OCI-LY7 (cell line): ENCODE measurements at regions not wholly inside any gene's neighbourhood (a gene's known extent, or its start where the extent isn't known, plus 50 kb on each side); places are given as distances from the start of the nearest gene placed in this dataset.
A peak's percentile ranks its signal among the peaks of the same experiment; 100 is the strongest.

ENCODE experiments used
- BruUV-seq: library from RNA; stranded (reverse); fragments of 400-500 nt; replicated peaks from 2 replicates; lab custom pipeline; 2021; lab: Mats Ljungman, UMichigan
- CTCF ChIA-PET: fragments of 300-600 bp; sonication (Branson Sonifier 250); formaldehyde crosslinking; loops from one replicate; lab custom pipeline; 2022; ENCODE audit warnings: antibody characterized with exemption; ENCODE audit not compliant: unreplicated experiment; lab: Charles Lee
- POLR2A ChIA-PET: fragments of 300-600 bp; sonication (Branson Sonifier 250); formaldehyde crosslinking; loops from one replicate; lab custom pipeline; 2022; ENCODE audit warnings: antibody characterized with exemption; lab: Charles Lee
- DNase-seq: peaks from one replicate; pipeline ENCODE4 v3.0.0-alpha.2; 2015; ENCODE audit warnings: low spot score
- H2AFZ ChIP-seq: fragments of 200-600 bp; sonication (generic), shearing (Covaris generic); 2 replicates; pipeline ENCODE4 v1.6.1; 2014; ENCODE audit warnings: mild to moderate bottlenecking, antibody characterized with exemption, low read length, moderate library complexity
- H3K27ac ChIP-seq: fragments of 200-600 bp; sonication (generic); 2 replicates; pipeline ENCODE4 v1.5.1; 2014; ENCODE audit warnings: mixed run types, low read depth, mild to moderate bottlenecking, moderate library complexity, low read length, inconsistent platforms; ENCODE audit not compliant: poor library complexity, severe bottlenecking
- H3K36me3 ChIP-seq: fragments of 200-600 bp; sonication (generic); 2 replicates; pipeline ENCODE4 v1.6.1; 2014; ENCODE audit warnings: mild to moderate bottlenecking, antibody characterized with exemption, low read length, moderate library complexity, mixed read lengths; ENCODE audit not compliant: insufficient read depth
- H3K4me1 ChIP-seq: fragments of 200-600 bp; sonication (generic); 2 replicates; pipeline ENCODE4 v1.5.1; 2014; ENCODE audit warnings: mild to moderate bottlenecking, low read length; ENCODE audit not compliant: insufficient read depth, poor library complexity, severe bottlenecking
- H3K4me2 ChIP-seq: fragments of 200-600 bp; sonication (generic); 2 replicates; pipeline ENCODE4 v1.6.1; 2014; ENCODE audit warnings: mild to moderate bottlenecking, low read length
- H3K4me3 ChIP-seq: fragments of 200-600 bp; sonication (generic); 2 replicates; pipeline ENCODE4 v1.5.1; 2014; ENCODE audit warnings: mild to moderate bottlenecking, low read depth, low read length; ENCODE audit not compliant: poor library complexity, severe bottlenecking
- H3K79me2 ChIP-seq: fragments of 200-600 bp; sonication (generic); 2 replicates; pipeline ENCODE4 v1.6.1; 2016; ENCODE audit warnings: low read depth, mild to moderate bottlenecking, low read length, moderate library complexity, mixed read lengths; ENCODE audit not compliant: insufficient read depth
- H3K9me2 ChIP-seq: fragments of 200-600 bp; sonication (generic); 2 replicates; pipeline ENCODE4 v1.6.1; 2016; ENCODE audit warnings: mild to moderate bottlenecking, low read length, mixed read lengths; ENCODE audit not compliant: insufficient read depth
- H3K9me3 ChIP-seq: fragments of 200-600 bp; sonication (generic); 2 replicates; pipeline ENCODE4 v1.6.1; 2014; ENCODE audit warnings: mild to moderate bottlenecking, mixed run types, low read length, mixed read lengths
- H4K20me1 ChIP-seq: fragments of 200-600 bp; sonication (generic); 2 replicates; pipeline ENCODE4 v1.6.1; 2014; ENCODE audit warnings: mild to moderate bottlenecking, antibody characterized with exemption, low read length, moderate library complexity, mixed read lengths; ENCODE audit not compliant: insufficient read depth
- EZH2phosphoT487 ChIP-seq: fragments of 200-600 bp; sonication (generic); IDR thresholded peaks from 2 replicates; pipeline ENCODE4 v1.6.1; 2018; ENCODE audit warnings: low read depth, borderline replicate concordance, mild to moderate bottlenecking, mixed run types, antibody characterized with exemption, low read length, moderate library complexity, mixed read lengths
- intact Hi-C: fragments of 100-400 bp; cut with micrococcal nuclease; formaldehyde crosslinking; loops from one replicate; pipeline ENCODE4 v1.10.0; 2022; ENCODE audit not compliant: unreplicated experiment
- TF ChIP-seq, protein P1 (sequence below): fragments of 200-600 bp; sonication (generic); conservative IDR thresholded peaks from 2 replicates; pipeline ENCODE4 v1.5.1; 2014; ENCODE audit warnings: mild to moderate bottlenecking, antibody characterized with exemption, low read length, moderate library complexity, mixed read lengths

DNA sequence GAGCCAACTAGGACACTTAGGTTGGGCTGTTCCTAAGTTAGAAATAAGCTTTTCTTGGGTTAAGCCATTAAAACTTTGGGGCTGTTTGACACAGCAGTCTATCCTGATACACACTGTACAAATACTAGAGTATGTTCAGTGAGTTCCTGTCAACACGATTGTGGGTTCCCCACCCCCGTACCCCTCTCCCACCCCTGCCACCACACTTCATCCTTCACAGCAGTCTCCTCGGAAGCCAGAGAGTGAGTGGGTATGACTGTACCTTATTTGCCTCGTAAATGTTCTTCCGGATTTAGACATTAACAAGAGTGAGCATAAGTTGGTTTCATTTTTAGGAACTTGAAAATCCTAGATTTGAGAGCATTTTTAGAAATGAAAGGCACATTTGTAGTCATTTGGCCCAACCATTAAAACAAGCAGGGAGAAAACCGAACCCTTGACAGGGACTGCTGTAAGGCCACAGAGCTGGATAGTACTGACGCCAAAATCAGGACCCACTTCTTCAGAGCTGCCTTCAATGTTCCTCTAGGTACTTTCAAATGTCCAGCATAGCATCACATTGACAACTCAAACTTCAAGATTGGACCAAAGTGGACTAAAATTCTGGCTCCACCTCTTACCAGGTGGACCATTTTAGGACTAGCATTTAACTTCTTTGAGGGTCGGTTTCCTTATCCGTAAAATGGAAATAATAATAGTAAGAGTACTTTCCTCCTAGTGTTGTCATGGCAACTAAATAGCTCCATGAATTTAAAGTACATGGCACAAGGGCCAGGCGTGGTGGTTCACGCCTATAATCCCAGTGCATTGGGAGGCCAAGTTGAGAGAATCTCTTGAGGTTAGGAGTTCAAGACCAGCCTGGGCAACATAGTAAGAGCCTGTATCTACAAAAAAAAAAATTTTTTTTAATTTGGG lies 166.3 kb upstream of the SERTAD2 start:
- Histone ChIP-seq H3K79me2 (no peaks in the 10 kb centered on the region), H4K20me1 (no peaks in the 10 kb centered on the region), H2AFZ (peak overlapping the region; percentile 92), H3K9me2 (no peaks in the 10 kb centered on the region), H3K36me3 (no peaks in the 10 kb centered on the region), H3K4me3 (peak overlapping the region; percentile 36), H3K4me2 (peak overlapping the region; percentile 62), H3K27ac (no peak overlapping the region), H3K9me3 (no peaks in the 10 kb centered on the region), H3K4me1 (peaks cover 24% of the 10 kb centered on the region)
- intact Hi-C loops = no loop called here
- TF ChIP-seq EZH2phosphoT487 = no peak
- TF ChIP-seq, protein P1, sequence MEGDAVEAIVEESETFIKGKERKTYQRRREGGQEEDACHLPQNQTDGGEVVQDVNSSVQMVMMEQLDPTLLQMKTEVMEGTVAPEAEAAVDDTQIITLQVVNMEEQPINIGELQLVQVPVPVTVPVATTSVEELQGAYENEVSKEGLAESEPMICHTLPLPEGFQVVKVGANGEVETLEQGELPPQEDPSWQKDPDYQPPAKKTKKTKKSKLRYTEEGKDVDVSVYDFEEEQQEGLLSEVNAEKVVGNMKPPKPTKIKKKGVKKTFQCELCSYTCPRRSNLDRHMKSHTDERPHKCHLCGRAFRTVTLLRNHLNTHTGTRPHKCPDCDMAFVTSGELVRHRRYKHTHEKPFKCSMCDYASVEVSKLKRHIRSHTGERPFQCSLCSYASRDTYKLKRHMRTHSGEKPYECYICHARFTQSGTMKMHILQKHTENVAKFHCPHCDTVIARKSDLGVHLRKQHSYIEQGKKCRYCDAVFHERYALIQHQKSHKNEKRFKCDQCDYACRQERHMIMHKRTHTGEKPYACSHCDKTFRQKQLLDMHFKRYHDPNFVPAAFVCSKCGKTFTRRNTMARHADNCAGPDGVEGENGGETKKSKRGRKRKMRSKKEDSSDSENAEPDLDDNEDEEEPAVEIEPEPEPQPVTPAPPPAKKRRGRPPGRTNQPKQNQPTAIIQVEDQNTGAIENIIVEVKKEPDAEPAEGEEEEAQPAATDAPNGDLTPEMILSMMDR = no peak
- CTCF ChIA-PET = interaction anchor here (0.5 to 1.1 kb wide), 2 partner anchors 166 to 205 kb away, joined by 3 read pairs; partner anchors contain the start of gene SERTAD2
- DNase-seq = peak; percentile 51
- no TSS peak for BruUV-seq
- POLR2A ChIA-PET = interaction anchor here (0.6 to 1.2 kb wide), 6 partner anchors 39 to 456 kb away, joined by 3 to 6 read pairs (median 4); no protein-coding TSS in a partner anchor

DNA sequence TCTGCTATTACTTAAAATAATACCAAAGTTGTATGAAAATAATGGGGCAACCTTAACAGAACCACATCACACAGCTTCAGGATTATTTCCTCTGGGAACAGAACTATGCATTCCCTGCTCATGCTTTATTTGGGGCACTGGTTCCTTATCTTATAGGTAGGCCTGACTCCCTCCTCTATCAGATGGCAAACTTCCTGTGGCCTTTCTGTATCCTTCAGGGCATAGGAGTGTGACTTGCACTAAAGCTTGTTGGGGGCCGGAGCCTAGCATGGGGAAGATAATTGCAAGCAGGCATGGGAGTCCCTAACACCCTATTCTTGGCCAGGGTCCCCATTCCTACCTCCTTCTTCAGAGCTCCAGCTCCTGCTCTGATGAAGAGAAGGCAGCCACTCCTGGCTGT lies 167.2 kb upstream of the SERTAD2 start:
- ChIA-PET CTCF (no interaction called here), POLR2A (interaction anchor here (1.0 to 1.2 kb wide), 3 partner anchors 54 to 177 kb away, joined by 3 to 4 read pairs (median 3); no protein-coding TSS in a partner anchor)
- Histone ChIP-seq H4K20me1 (no peaks in the 10 kb centered on the region), H3K4me3 (no peak overlapping the region), H3K4me1 (peaks cover 32% of the 10 kb centered on the region), H3K79me2 (no peaks in the 10 kb centered on the region), H3K4me2 (no peak overlapping the region), H3K9me2 (no peaks in the 10 kb centered on the region), H3K27ac (no peak overlapping the region), H3K9me3 (no peaks in the 10 kb centered on the region), H3K36me3 (no peaks in the 10 kb centered on the region), H2AFZ (no peak overlapping the region)
- intact Hi-C loops = no loop called here
- no peak for DNase-seq
- TF ChIP-seq EZH2phosphoT487 = no peak
- TF ChIP-seq, protein P1 = no peak
- no TSS peak for BruUV-seq

DNA sequence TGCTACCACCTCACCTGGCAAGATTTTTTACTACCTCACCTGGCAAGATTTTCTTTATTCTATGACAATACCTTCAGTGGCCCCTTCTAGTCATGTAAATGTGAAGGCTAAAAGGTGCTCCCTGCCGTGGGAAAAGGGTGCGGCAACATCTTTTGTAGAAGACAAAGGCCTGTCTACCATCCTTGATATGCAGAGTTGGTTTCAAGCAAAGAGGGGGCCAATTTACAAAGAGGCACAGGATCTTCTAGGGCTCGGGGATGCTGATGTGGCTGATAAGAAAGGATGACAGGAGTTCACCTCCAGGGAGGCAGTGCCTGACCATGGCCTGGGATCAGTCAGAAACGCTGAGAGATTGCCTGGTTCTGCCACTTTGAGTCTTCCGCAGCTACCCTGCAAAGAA lies 165.4 kb upstream of the SLC1A4 start:
- Histone ChIP-seq H3K4me2 (no peak overlapping the region), H4K20me1 (no peaks in the 10 kb centered on the region), H3K79me2 (no peaks in the 10 kb centered on the region), H3K9me3 (no peaks in the 10 kb centered on the region), H3K9me2 (no peaks in the 10 kb centered on the region), H2AFZ (no peak overlapping the region), H3K27ac (no peak overlapping the region), H3K4me3 (no peak overlapping the region), H3K4me1 (peaks cover 34% of the 10 kb centered on the region), H3K36me3 (no peaks in the 10 kb centered on the region)
- CTCF ChIA-PET = no interaction called here
- intact Hi-C loops = no loop called here
- TF ChIP-seq EZH2phosphoT487 = no peak
- TF ChIP-seq, protein P1 = no peak
- no TSS peak for BruUV-seq
- POLR2A ChIA-PET = no interaction called here
- DNase-seq = no peak
